Ovary (tissue), 3 donors: ENCODE measurements at regions not wholly inside any gene's neighbourhood (a gene's known extent, or its start where the extent isn't known, plus 50 kb on each side); places are given as distances from the start of the nearest gene placed in this dataset.

Experiments
- POLR2A ChIP-seq: fragments of 450-650 bp; IDR thresholded peaks from one replicate; pipeline ENCODE4 v1.6.1; 2017; ENCODE audit warnings: antibody characterized with exemption, mild to moderate bottlenecking, moderate library complexity
- TF ChIP-seq, protein P1 (sequence below), 3 donors: fragments of 450-650 bp in 2 of 3; fragments of 200-600 bp in 1 of 3; IDR thresholded peaks; one replicate each; pipeline versions ENCODE4 v1.5.1 to v1.8.0; 2016 to 2022; ENCODE audit warnings: antibody characterized with exemption in 3 of 3, mild to moderate bottlenecking in 1 of 3
- donor health status: DM: no; HTN: no; CAD: no.

DNA sequence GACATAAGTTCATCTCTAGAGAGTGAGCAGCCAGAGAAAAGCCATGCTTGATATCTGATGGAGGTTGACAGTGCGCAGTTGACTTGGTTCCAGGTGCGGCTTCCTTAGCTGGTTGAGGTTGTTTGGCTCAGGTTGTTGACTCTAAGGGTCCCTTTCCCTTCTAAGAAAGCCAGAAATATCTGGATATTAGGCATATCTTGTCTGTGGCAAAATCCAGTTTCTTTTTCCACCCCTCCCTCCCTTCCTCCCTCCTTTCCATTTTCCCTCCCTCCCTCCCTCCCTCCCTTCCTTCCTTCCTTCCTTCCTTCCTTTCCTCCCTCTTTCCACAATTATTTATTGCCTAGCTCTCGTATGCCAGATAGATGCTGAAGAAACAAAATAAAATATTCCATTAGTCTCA lies 82.6 kb upstream of the TNP1 start:
- TF ChIP-seq, protein P1, sequence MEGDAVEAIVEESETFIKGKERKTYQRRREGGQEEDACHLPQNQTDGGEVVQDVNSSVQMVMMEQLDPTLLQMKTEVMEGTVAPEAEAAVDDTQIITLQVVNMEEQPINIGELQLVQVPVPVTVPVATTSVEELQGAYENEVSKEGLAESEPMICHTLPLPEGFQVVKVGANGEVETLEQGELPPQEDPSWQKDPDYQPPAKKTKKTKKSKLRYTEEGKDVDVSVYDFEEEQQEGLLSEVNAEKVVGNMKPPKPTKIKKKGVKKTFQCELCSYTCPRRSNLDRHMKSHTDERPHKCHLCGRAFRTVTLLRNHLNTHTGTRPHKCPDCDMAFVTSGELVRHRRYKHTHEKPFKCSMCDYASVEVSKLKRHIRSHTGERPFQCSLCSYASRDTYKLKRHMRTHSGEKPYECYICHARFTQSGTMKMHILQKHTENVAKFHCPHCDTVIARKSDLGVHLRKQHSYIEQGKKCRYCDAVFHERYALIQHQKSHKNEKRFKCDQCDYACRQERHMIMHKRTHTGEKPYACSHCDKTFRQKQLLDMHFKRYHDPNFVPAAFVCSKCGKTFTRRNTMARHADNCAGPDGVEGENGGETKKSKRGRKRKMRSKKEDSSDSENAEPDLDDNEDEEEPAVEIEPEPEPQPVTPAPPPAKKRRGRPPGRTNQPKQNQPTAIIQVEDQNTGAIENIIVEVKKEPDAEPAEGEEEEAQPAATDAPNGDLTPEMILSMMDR (IDR thresholded peaks at IDR 0.05): no peak
- TF ChIP-seq POLR2A: no peak
